GM12878 (cell line): ENCODE measurements at regions not wholly inside any gene's neighbourhood (a gene's known extent, or its start where the extent isn't known, plus 50 kb on each side); places are given as distances from the start of the nearest gene placed in this dataset.

ENCODE experiments used
- ATAC-seq: fragments of 200-7000 bp; cut with Tn5 transposase; 3 replicates; pipeline ENCODE4 v1.9.1; 2020; ENCODE audit warnings: mild to moderate bottlenecking, moderate library complexity
- BruUV-seq: library from RNA; stranded (reverse); fragments of 400-500 nt; replicated peaks from 2 replicates; lab custom pipeline; 2021; lab: Mats Ljungman, UMichigan
- CTCF ChIA-PET: fragments of 300-600 bp; sonication (Branson Sonifier 250); formaldehyde crosslinking; extraction: SDS; loops from one replicate; lab custom pipeline; 2021; ENCODE audit warnings: inconsistent platforms; lab: Yijun Ruan, JAX
- POLR2A ChIA-PET: fragments of 350-600 bp; formaldehyde crosslinking; extraction: SDS; loops from one replicate; lab custom pipeline; 2021; ENCODE audit warnings: inconsistent platforms; lab: Charles Lee
- RAD21 ChIA-PET: fragments of 300-600 bp; sonication (Branson Sonifier 250); formaldehyde crosslinking; loops from one replicate; lab custom pipeline; 2023; ENCODE audit warnings: antibody characterized with exemption; ENCODE audit not compliant: unreplicated experiment; lab: Charles Lee
- SMC1A ChIA-PET: fragments of 300-600 bp; sonication (Branson Sonifier 250); formaldehyde crosslinking; loops from one replicate; lab custom pipeline; 2023; ENCODE audit not compliant: unreplicated experiment, uncharacterized antibody; lab: Charles Lee
- DNase-seq: peaks from one replicate; pipeline ENCODE4 v3.0.0-alpha.2; 2011; ENCODE audit warnings: low read depth, low spot score
- FAIRE-seq: peaks from 3 replicates; lab custom pipeline; 2011; peaks lifted over from hg19 to GRCh38; lab: Jason Lieb, UNC
- H2AFZ ChIP-seq: 2 replicates; pipeline ENCODE4 v1.6.0; 2011; ENCODE audit warnings: low read depth, low read length, control low read depth; ENCODE audit not compliant: control insufficient read depth
- H3K27ac ChIP-seq: 2 replicates; pipeline ENCODE4 v1.5.1; 2011; ENCODE audit warnings: control low read depth; ENCODE audit not compliant: control insufficient read depth, insufficient read depth
- H3K27me3 ChIP-seq, 2 experiments: replicated peaks in 1 of 2; 2 replicates each; pipeline versions ENCODE4 v1.6.0 to v1.6.1; 2011; ENCODE audit warnings: low read length in 1 of 2; ENCODE audit not compliant: control insufficient read depth in 2 of 2, insufficient read depth in 2 of 2
- H3K36me3 ChIP-seq, 2 experiments: 2 replicates each; pipeline ENCODE4 v1.5.1; 2011; ENCODE audit warnings: low read length in 1 of 2; ENCODE audit not compliant: control insufficient read depth in 2 of 2, insufficient read depth in 2 of 2
- H3K4me1 ChIP-seq: 2 replicates; pipeline ENCODE4 v1.6.1; 2011; ENCODE audit warnings: mild to moderate bottlenecking, low read length, moderate library complexity, mixed read lengths; ENCODE audit not compliant: control insufficient read depth, insufficient read depth
- H3K4me2 ChIP-seq: 2 replicates; pipeline ENCODE4 v1.6.0; 2011; ENCODE audit warnings: control low read depth; ENCODE audit not compliant: control insufficient read depth, insufficient read depth
- H3K4me3 ChIP-seq: fragments of 200-600 bp; sonication (generic); 2 replicates; pipeline ENCODE4 v1.5.1; 2016
- H3K79me2 ChIP-seq: 2 replicates; pipeline ENCODE4 v1.6.0; 2011; ENCODE audit warnings: low read length; ENCODE audit not compliant: control insufficient read depth, insufficient read depth
- H3K9ac ChIP-seq: 2 replicates; pipeline ENCODE4 v1.8.0; 2011; ENCODE audit warnings: low read length, control low read depth, mixed read lengths; ENCODE audit not compliant: control insufficient read depth, insufficient read depth
- H3K9me3 ChIP-seq: replicated peaks from 3 replicates; pipeline ENCODE4 v1.5.1; 2011; ENCODE audit warnings: mild to moderate bottlenecking, low read length; ENCODE audit not compliant: control insufficient read depth, insufficient read depth
- H4K20me1 ChIP-seq: 2 replicates; pipeline ENCODE4 v1.6.0; 2011; ENCODE audit not compliant: control insufficient read depth, insufficient read depth
- HDAC2 ChIP-seq: fragments of 200-600 bp; sonication (generic); IDR thresholded peaks from 2 replicates; pipeline ENCODE4 v1.6.1; 2017
- IKZF1 ChIP-seq: fragments of 450-650 bp; conservative IDR thresholded peaks from 2 replicates; pipeline ENCODE4 v1.6.1; 2017; ENCODE audit warnings: antibody characterized with exemption, mild to moderate bottlenecking
- MTA2 ChIP-seq: fragments of 450-650 bp; IDR thresholded peaks from 2 replicates; pipeline ENCODE4 v1.6.1; 2016; ENCODE audit warnings: low read depth, mild to moderate bottlenecking, moderate library complexity
- PAX8 ChIP-seq: fragments of 450-650 bp; IDR thresholded peaks from 2 replicates; pipeline ENCODE4 v1.6.1; 2017; ENCODE audit warnings: mild to moderate bottlenecking, moderate library complexity
- SREBF1 ChIP-seq: IDR thresholded peaks from 2 replicates; pipeline ENCODE4 v1.6.1; 2012; ENCODE audit warnings: mild to moderate bottlenecking, low read length
- TARDBP ChIP-seq: IDR thresholded peaks from 2 replicates; pipeline ENCODE4 v1.6.1; 2016; ENCODE audit warnings: borderline replicate concordance
- WGBS: methylation state at CpG from one replicate; pipeline ENCODE4 v1.1.6; 2016; ENCODE audit warnings: low lambda C conversion rate; ENCODE audit not compliant: insufficient replicate concordance, insufficient coverage; ENCODE audit errors: missing lambda C conversion rate; 5-methylcytosine and 5-hydroxymethylcytosine counted together
- in situ Hi-C: fragments of 300-500 bp; cut with MboI; formaldehyde crosslinking; loops from 9 replicates; pipeline ENCODE4 v1.14.3; 2018; ENCODE audit warnings: mixed read lengths
- intact Hi-C: fragments of 100-400 bp; cut with micrococcal nuclease; formaldehyde crosslinking; loops from one replicate; pipeline ENCODE4 v1.14.2; 2022; ENCODE audit not compliant: unreplicated experiment
- TF ChIP-seq, protein P1 (sequence below): fragments of 450-650 bp; IDR thresholded peaks from 2 replicates; pipeline ENCODE4 v1.6.1; 2016; ENCODE audit warnings: mild to moderate bottlenecking, moderate library complexity, borderline replicate concordance
- TF ChIP-seq, protein P2 (sequence below): IDR thresholded peaks from 2 replicates; pipeline ENCODE4 v1.6.1; 2012; ENCODE audit warnings: low read depth, low read length, improper control_type of control experiment

DNA sequence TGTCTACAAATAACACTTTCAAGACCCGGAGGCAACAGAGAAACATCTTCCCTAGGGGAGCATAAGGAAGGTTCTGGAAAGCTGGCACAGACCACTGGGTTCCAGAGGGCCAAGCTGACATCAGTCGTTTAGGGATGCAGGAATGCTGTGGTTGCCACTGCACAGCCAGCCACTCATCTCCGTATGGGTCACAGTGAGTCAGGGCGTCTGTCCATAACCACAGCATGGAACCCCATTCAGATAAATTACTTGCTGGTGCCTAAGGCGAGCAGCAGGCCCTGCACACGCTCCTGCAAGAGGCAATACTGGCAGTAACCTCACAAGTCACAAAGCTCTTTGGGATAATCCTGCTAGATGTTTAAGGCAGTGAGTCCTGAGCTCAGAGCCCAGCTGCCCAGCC is 140.9 kb upstream of the UBL3 start:
- no peaks in the 10 kb centered on the region for H3K4me1 ChIP-seq
- H3K79me2 ChIP-seq, result no peaks in the 10 kb centered on the region
- no TSS peak for BruUV-seq
- ChIA-PET SMC1A (no interaction called here), CTCF (no interaction called here), RAD21 (no interaction called here), POLR2A (no interaction called here)
- no peaks in the 10 kb centered on the region for H3K27me3 ChIP-seq
- no peak overlapping the region for H3K4me2 ChIP-seq
- H3K36me3 ChIP-seq, result no peaks in the 10 kb centered on the region
- H3K9ac ChIP-seq, result no peak overlapping the region
- DNase-seq (no peak), ATAC-seq (no peak), FAIRE-seq (no peak)
- no peaks in the 10 kb centered on the region; the same call in 2 of the 3 replicates for H3K9me3 ChIP-seq
- no peak overlapping the region for H2AFZ ChIP-seq
- intact Hi-C loops (no loop called here), in situ Hi-C loops (no loop called here)
- 30% methylated on average over 6 of the region's 6 CpGs for WGBS
- no peaks in the 10 kb centered on the region for H4K20me1 ChIP-seq
- no peak overlapping the region for H3K4me3 ChIP-seq
- no peak overlapping the region for H3K27ac ChIP-seq
- no peak for TF ChIP-seq PAX8
- TF ChIP-seq, protein P1, sequence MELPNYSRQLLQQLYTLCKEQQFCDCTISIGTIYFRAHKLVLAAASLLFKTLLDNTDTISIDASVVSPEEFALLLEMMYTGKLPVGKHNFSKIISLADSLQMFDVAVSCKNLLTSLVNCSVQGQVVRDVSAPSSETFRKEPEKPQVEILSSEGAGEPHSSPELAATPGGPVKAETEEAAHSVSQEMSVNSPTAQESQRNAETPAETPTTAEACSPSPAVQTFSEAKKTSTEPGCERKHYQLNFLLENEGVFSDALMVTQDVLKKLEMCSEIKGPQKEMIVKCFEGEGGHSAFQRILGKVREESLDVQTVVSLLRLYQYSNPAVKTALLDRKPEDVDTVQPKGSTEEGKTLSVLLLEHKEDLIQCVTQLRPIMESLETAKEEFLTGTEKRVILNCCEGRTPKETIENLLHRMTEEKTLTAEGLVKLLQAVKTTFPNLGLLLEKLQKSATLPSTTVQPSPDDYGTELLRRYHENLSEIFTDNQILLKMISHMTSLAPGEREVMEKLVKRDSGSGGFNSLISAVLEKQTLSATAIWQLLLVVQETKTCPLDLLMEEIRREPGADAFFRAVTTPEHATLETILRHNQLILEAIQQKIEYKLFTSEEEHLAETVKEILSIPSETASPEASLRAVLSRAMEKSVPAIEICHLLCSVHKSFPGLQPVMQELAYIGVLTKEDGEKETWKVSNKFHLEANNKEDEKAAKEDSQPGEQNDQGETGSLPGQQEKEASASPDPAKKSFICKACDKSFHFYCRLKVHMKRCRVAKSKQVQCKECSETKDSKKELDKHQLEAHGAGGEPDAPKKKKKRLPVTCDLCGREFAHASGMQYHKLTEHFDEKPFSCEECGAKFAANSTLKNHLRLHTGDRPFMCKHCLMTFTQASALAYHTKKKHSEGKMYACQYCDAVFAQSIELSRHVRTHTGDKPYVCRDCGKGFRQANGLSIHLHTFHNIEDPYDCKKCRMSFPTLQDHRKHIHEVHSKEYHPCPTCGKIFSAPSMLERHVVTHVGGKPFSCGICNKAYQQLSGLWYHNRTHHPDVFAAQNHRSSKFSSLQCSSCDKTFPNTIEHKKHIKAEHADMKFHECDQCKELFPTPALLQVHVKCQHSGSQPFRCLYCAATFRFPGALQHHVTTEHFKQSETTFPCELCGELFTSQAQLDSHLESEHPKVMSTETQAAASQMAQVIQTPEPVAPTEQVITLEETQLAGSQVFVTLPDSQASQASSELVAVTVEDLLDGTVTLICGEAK, result no peak
- no peak for TF ChIP-seq HDAC2
- TF ChIP-seq SREBF1, result no peak
- no peak for TF ChIP-seq TARDBP
- no peak for TF ChIP-seq MTA2
- no peak for TF ChIP-seq IKZF1
- TF ChIP-seq, protein P2, sequence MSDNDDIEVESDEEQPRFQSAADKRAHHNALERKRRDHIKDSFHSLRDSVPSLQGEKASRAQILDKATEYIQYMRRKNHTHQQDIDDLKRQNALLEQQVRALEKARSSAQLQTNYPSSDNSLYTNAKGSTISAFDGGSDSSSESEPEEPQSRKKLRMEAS, result no peak
